GM12873 (cell line): ENCODE measurements at regions not wholly inside any gene's neighbourhood (a gene's known extent, or its start where the extent isn't known, plus 50 kb on each side); places are given as distances from the start of the nearest gene placed in this dataset.
A peak's percentile ranks its signal among the peaks of the same experiment; 100 is the strongest.

ENCODE experiments used
- CTCF ChIP-seq: IDR thresholded peaks from 2 replicates; pipeline ENCODE4 v1.5.1; 2012; ENCODE audit warnings: low read depth, mild to moderate bottlenecking, moderate library complexity, low read length, control low read depth; ENCODE audit not compliant: insufficient read depth; ENCODE audit errors: missing control alignments

- TF ChIP-seq CTCF = no peak
Observed at GRCh38 chr16:86828653-86829052, 250.3 kb downstream of the FOXL1 start.

DNA sequence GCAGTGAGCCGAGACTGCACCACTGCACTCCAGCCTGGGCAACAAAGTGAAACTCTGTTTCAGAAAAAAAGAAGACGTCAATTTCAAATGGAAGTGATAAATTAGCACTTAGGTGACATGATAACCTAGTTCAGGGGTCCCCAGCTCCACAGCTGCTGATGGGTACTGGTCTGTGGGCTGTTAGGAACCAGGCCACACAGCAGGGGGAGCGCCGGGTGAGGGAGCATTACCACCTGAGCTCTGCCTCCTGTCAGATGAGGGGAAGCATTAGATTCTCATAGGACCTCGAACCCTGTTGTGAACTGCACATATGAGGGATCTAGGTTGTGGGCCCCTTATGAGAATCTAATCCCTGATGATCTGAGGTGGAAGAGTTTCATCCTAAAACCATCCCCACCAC, 253.0 kb downstream of the FOXL1 start:
- peak; percentile 9 for TF ChIP-seq CTCF

DNA sequence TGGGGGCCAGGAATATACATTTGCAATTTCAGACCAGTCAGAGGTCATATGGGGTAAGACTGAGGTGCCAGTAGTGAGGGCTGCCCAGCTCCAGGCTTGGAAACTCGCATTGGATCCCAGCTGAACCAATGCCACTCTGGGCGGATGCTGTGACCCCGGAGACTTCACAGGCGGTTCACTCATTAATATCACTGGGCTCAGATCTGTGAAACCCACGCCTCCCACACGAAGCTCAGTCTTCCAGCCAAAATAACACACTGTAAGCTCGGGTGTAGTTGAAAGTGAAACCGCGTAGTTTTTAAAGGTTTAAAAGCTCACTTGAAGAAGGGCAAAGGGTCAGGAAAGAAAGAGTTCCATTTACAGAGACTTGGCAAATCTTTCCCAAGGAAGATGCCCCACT, 254.8 kb downstream of the FOXL1 start:
- no peak for TF ChIP-seq CTCF

- TF ChIP-seq CTCF = no peak
Observed at GRCh38 chr16:86834451-86835035, 256.2 kb downstream of the FOXL1 start.

DNA sequence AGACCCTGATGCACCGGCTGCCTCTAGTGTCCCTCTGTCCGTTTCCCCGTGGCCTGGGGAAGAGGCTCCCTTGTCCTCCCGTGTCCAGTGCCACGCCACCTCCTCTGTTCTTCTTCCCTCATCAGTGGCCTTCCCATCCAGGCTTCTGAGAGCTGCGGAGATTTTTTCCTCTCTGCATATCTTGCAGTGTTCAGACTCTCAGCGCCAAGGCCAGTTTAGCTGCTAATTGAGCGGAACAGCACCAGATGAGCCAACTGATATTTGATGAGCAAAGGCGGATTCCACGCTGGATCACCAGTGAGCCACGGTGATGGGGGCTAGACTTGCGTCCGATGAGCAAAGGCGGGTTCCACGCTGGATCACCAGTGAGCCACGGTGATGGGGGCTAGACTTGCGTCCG, 257.6 kb downstream of the FOXL1 start:
- TF ChIP-seq CTCF = no peak

DNA sequence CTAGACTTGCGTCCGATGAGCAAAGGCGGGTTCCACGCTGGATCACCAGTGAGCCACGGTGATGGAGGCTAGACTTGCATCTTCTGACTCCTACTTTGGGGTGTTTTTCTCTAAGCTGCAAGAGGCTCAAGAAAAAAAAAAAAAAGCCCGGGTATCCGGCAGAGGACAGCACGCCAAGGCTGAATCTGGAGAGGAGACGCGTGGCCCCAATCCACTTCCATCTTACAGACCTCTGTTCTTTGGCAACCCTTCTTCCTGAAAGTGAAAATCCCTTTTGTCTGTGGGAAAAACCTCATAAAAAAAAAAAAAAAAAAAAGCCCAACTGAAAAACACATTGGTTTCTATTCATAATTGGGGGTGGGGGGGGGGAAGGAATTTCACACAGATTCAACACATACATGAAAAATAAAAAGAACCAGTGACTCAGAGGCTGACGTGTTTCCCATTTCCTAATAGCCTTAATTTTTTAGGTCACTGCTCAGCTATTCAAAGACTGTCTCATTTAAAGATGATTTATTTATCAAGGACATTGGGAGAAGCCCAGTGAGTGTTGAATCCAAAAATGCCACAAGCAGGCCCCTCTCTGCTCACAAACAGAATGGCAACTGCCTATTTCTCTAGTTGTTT, 258.3 kb downstream of the FOXL1 start:
- no peak for TF ChIP-seq CTCF

GRCh38 chr16:86843812-86844211, 265.5 kb downstream of the FOXL1 start:
- TF ChIP-seq CTCF = no peak
